ENCODE measurements at regions not wholly inside any gene's neighbourhood (a gene's known extent, or its start where the extent isn't known, plus 50 kb on each side); places are given as distances from the start of the nearest gene placed in this dataset.

DNA sequence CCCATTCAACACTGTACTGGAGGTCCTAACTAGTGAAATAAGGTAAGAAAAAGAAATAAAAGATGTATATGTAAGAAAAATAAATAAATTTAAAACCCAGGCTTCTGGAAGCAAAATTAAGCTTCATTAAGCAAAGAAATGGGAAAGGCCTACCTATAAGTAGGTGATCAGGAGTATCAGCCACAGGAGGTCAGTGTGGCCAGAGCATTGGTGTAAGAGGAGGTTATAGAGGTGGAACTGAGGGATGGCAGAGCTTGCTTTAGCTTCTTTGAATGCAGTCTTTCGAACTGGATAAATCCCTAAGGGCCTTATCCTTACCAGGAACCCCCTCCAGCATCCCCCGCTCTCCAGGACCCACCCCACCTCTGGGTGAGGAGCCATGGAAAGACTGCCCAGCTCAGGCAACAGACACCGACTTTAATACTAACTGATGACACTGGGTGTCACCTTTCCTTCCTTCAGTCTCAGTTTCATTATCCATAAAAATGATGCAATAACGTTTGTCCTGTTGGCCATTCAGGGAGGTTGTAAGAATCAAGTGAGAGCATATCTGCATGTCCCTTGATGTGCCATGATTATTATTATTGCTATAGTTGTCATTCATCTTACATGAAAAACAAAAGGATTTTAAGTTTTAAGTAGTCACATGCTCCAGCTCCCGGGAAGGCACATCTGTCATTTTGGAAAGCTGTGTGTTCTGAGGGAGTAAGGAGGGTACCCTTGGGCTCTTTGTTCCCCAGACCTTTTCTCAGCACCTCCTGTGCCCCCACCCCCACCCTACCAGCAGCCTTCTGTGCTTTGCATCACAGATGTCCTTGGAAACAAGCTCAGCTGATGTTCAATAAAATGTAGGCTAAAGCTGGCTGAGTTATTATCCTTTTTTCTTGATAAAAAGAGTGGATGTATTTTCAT is 50.8 kb upstream of the CTNNA1 start:
- 55 to 67% (median 56%) methylated on average over 5 of the region's 5 CpGs for WGBS, 3 donors
- peak overlapping the region in 1 of 3 donors; percentile 69 for H3K27ac ChIP-seq (ENCODE audit: low read depth in 1 of 3, low read length in 2 of 3)
- DNase-seq: peak in 1 of 2 donors; percentile 68
- no peaks in the 10 kb centered on the region for H3K36me3 ChIP-seq (ENCODE audit: control insufficient read depth in 3 of 3, insufficient read depth in 2 of 3, low read depth in 1 of 3, low read length in 3 of 3)
- H3K9me3 ChIP-seq (ENCODE audit: control insufficient read depth in 2 of 2, insufficient read depth in 1 of 2, low read depth in 1 of 2, low read length in 1 of 2): no peaks in the 10 kb centered on the region
- H3K4me1 ChIP-seq (ENCODE audit: control insufficient read depth in 3 of 3, insufficient read depth in 2 of 3, low read depth in 1 of 3, low read length in 2 of 3): peaks cover 0 to 23% (median 0%) of the 10 kb centered on the region in 3 donors
- H3K4me3 ChIP-seq (ENCODE audit: low read depth in 1 of 3, low read length in 3 of 3): no peak overlapping the region
- H3K27me3 ChIP-seq (ENCODE audit: control insufficient read depth in 3 of 3, insufficient read depth in 3 of 3, low read length in 3 of 3): no peaks in the 10 kb centered on the region
- no peak for FAIRE-seq

DNA sequence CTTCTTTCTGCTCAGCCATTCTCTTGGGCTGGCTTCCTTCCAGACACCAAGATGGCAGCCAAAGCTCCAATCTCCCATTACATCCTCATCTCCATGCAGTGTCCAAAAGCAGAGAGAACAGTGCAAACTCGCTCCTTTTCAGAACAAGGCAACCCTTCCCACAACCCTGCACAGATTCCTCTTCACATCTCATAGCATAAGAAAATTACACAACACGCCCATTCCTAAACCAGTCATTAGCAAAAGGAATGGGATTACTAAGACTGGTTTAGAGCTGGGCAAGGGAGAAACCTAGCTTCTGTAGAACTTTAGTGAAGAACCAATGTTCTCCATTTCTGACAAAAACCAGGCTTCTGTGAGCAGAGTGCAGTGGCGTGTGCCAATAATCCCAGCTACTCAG is 51.5 kb upstream of the CTNNA1 start:
- no peak for FAIRE-seq
- no peak for DNase-seq
- Histone ChIP-seq H3K27ac (ENCODE audit: low read depth in 1 of 3, low read length in 2 of 3) (no peak overlapping the region), H3K27me3 (ENCODE audit: control insufficient read depth in 3 of 3, insufficient read depth in 3 of 3, low read length in 3 of 3) (no peaks in the 10 kb centered on the region), H3K4me1 (ENCODE audit: control insufficient read depth in 3 of 3, insufficient read depth in 2 of 3, low read depth in 1 of 3, low read length in 2 of 3) (peaks cover 0 to 29% (median 0%) of the 10 kb centered on the region in 3 donors), H3K36me3 (ENCODE audit: control insufficient read depth in 3 of 3, insufficient read depth in 2 of 3, low read depth in 1 of 3, low read length in 3 of 3) (no peaks in the 10 kb centered on the region), H3K4me3 (ENCODE audit: low read depth in 1 of 3, low read length in 3 of 3) (no peak overlapping the region), H3K9me3 (ENCODE audit: control insufficient read depth in 2 of 2, insufficient read depth in 1 of 2, low read depth in 1 of 2, low read length in 1 of 2) (no peaks in the 10 kb centered on the region)
- WGBS, 3 donors: 90 to 95% (median 92%) methylated on average over 3 of the region's 3 CpGs

DNA sequence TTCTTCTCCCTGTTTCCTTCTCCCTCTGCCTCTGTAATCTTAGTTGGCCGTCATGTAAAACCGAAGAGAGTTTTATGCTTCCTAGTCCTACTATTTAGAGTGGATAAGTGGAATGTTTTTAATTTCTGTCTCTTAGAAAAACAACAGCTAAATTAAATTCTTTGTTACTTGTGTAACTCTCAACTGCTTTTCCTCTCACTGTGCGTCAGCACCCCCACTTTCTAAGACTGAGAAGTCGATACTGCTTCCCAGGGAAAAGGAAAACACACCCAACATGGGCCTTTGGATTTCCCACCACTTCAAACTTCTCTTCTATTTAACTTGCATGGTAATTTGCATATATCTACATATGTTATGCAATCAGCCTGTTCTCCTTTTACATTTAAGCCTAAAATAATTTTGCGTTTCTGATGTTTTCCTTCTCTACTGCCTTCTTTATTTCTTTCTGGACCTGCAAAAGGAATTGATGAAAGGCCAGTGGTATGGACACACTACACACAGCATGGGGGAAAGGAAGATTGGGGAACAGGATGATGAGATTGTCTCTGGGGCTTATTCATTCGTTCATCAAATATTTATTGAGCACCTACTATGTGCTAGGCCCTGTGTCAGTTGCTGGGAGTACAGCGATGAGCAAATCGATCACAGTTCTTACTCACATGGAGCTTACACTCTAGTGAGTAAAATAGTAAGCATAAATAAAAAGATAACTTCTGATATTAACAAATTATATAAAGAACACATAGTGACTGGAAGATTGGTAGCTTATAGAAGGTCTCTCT is 52.5 kb upstream of the CTNNA1 start:
- H3K36me3 ChIP-seq (ENCODE audit: control insufficient read depth in 3 of 3, insufficient read depth in 2 of 3, low read depth in 1 of 3, low read length in 3 of 3): no peaks in the 10 kb centered on the region
- no peak overlapping the region for H3K27ac ChIP-seq (ENCODE audit: low read depth in 1 of 3, low read length in 2 of 3)
- peaks cover 0 to under 1% of the 10 kb centered on the region in 2 donors for H3K9me3 ChIP-seq (ENCODE audit: control insufficient read depth in 2 of 2, insufficient read depth in 1 of 2, low read depth in 1 of 2, low read length in 1 of 2)
- 87 to 93% (median 91%) methylated on average over 8 of the region's 8 CpGs for WGBS, 3 donors
- DNase-seq: no peak
- no peaks in the 10 kb centered on the region for H3K27me3 ChIP-seq (ENCODE audit: control insufficient read depth in 3 of 3, insufficient read depth in 3 of 3, low read length in 3 of 3)
- peaks cover 0 to 38% (median 0%) of the 10 kb centered on the region in 3 donors for H3K4me1 ChIP-seq (ENCODE audit: control insufficient read depth in 3 of 3, insufficient read depth in 2 of 3, low read depth in 1 of 3, low read length in 2 of 3)
- FAIRE-seq: no peak
- H3K4me3 ChIP-seq (ENCODE audit: low read depth in 1 of 3, low read length in 3 of 3): no peak overlapping the region

DNA sequence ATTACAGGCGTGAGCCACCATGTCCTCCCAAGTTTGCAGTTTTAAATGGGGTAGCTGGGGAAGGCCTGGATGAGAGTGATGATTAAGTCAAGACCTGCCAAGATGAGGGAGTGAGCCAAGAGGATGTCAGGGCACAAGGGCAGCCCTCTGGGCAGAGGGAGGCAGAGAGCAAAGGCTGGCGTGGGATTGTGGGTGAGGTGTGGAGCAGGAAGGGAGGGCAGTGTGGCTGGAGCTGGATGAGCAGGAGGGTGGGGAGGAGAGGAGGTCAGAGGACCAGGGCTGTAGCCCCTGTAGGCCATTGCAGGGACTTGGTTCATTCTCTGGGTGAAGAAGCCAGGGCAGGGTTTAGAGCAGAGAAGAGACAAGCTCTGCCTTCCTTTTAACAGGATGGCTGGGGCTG is 53.7 kb upstream of the CTNNA1 start:
- 87 to 91% (median 88%) methylated on average over 2 of the region's 2 CpGs for WGBS, 3 donors
- H3K9me3 ChIP-seq (ENCODE audit: control insufficient read depth in 2 of 2, insufficient read depth in 1 of 2, low read depth in 1 of 2, low read length in 1 of 2): peaks cover 0 to 2% of the 10 kb centered on the region in 2 donors
- H3K27ac ChIP-seq (ENCODE audit: low read depth in 1 of 3, low read length in 2 of 3): no peak overlapping the region
- H3K36me3 ChIP-seq (ENCODE audit: control insufficient read depth in 3 of 3, insufficient read depth in 2 of 3, low read depth in 1 of 3, low read length in 3 of 3): no peaks in the 10 kb centered on the region
- no peak overlapping the region for H3K4me3 ChIP-seq (ENCODE audit: low read depth in 1 of 3, low read length in 3 of 3)
- DNase-seq: no peak
- H3K4me1 ChIP-seq (ENCODE audit: control insufficient read depth in 3 of 3, insufficient read depth in 2 of 3, low read depth in 1 of 3, low read length in 2 of 3): peaks cover 0 to 36% (median 0%) of the 10 kb centered on the region in 3 donors
- FAIRE-seq: no peak
- H3K27me3 ChIP-seq (ENCODE audit: control insufficient read depth in 3 of 3, insufficient read depth in 3 of 3, low read length in 3 of 3): no peaks in the 10 kb centered on the region

DNA sequence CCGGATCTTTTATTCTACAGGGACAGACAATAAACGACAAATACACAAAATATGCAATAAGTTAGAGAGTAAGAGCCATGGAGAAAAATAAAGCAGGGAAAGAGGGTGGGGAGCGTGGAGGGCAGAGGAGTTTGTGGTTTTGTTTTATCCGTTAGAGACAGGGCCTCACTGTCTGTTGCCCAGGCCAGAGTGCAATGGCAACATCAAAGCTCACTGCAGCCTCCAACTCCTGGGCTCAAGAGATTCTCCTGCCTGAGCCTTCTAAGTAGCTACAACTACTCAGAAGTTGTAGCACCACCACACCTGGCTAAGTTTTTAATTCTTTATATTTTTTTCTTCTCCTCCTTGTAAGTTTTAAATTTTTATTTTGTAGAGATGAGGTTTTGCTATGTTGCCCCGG is 54.5 kb upstream of the CTNNA1 start:
- Histone ChIP-seq H3K36me3 (ENCODE audit: control insufficient read depth in 3 of 3, insufficient read depth in 2 of 3, low read depth in 1 of 3, low read length in 3 of 3) (no peaks in the 10 kb centered on the region), H3K9me3 (ENCODE audit: control insufficient read depth in 2 of 2, insufficient read depth in 1 of 2, low read depth in 1 of 2, low read length in 1 of 2) (peaks cover 0 to 2% of the 10 kb centered on the region in 2 donors), H3K27me3 (ENCODE audit: control insufficient read depth in 3 of 3, insufficient read depth in 3 of 3, low read length in 3 of 3) (no peaks in the 10 kb centered on the region), H3K27ac (ENCODE audit: low read depth in 1 of 3, low read length in 2 of 3) (no peak overlapping the region), H3K4me3 (ENCODE audit: low read depth in 1 of 3, low read length in 3 of 3) (no peak overlapping the region), H3K4me1 (ENCODE audit: control insufficient read depth in 3 of 3, insufficient read depth in 2 of 3, low read depth in 1 of 3, low read length in 2 of 3) (peaks cover 0 to 36% (median 0%) of the 10 kb centered on the region in 3 donors)
- WGBS, 3 donors: 73 to 80% (median 78%) methylated on average over 5 of the region's 5 CpGs
- FAIRE-seq (no peak), DNase-seq (no peak)

DNA sequence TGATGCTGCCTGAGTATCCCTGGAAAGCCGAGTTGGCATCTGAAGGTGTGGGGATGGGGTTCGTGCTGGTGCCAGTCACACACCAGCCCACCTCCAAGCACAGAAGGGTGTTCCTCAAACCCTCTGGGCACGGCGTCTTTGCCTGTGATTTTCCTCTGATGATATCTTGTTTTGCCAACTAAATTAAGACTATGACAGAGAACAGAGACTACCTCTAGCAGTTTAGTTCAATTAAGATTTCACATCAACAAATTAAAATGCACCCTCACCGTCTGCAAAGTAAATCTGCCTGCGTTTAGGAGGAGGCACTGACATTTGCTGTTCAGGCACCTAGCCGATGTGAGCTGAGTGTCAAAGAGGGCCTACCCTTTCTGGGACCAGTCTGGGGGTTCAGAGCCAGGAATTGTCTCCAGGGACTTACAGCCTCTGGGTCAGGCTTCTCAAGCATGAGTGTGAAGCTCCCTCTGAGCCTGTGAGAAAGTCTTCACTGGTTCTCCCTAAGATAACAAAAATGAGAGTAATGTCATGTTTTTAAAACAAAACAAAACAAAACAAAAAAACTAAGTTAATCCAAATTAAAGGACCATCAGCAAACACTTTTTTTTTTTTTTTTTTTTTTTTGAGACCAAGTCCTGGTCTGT is 55.4 kb upstream of the CTNNA1 start:
- no peak overlapping the region for H3K4me3 ChIP-seq (ENCODE audit: low read depth in 1 of 3, low read length in 3 of 3)
- no peaks in the 10 kb centered on the region for H3K36me3 ChIP-seq (ENCODE audit: control insufficient read depth in 3 of 3, insufficient read depth in 2 of 3, low read depth in 1 of 3, low read length in 3 of 3)
- no peaks in the 10 kb centered on the region for H3K27me3 ChIP-seq (ENCODE audit: control insufficient read depth in 3 of 3, insufficient read depth in 3 of 3, low read length in 3 of 3)
- DNase-seq (no peak), FAIRE-seq (no peak)
- peaks cover 0 to 32% (median 0%) of the 10 kb centered on the region in 3 donors for H3K4me1 ChIP-seq (ENCODE audit: control insufficient read depth in 3 of 3, insufficient read depth in 2 of 3, low read depth in 1 of 3, low read length in 2 of 3)
- 86 to 90% (median 87%) methylated on average over 7 of the region's 7 CpGs for WGBS, 3 donors
- peaks cover 0 to 2% of the 10 kb centered on the region in 2 donors for H3K9me3 ChIP-seq (ENCODE audit: control insufficient read depth in 2 of 2, insufficient read depth in 1 of 2, low read depth in 1 of 2, low read length in 1 of 2)
- H3K27ac ChIP-seq (ENCODE audit: low read depth in 1 of 3, low read length in 2 of 3): no peak overlapping the region

DNA sequence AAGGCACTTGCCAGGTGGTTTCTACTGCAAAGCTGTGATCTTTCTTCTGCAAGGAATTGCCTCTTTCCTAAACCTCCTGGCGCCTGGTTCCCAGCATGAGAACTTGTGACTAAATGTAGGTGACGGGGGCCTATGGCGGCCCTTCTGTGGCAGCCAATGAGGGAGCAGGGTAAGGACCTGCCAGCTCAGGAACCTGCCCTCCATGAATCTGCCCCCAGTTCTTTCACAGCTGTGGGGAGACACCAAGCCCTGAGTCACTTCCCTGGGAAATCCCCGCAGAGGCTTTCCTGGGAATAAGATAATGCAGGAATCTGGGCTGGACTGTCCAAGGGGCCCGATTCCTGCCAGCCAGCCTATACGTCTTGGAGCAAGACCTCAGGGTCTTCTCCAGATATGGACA is 56.7 kb upstream of the CTNNA1 start:
- Histone ChIP-seq H3K36me3 (ENCODE audit: control insufficient read depth in 3 of 3, insufficient read depth in 2 of 3, low read depth in 1 of 3, low read length in 3 of 3) (no peaks in the 10 kb centered on the region), H3K4me3 (ENCODE audit: low read depth in 1 of 3, low read length in 3 of 3) (no peak overlapping the region), H3K27ac (ENCODE audit: low read depth in 1 of 3, low read length in 2 of 3) (peak overlapping the region in 1 of 3 donors; percentile 63), H3K9me3 (ENCODE audit: control insufficient read depth in 2 of 2, insufficient read depth in 1 of 2, low read depth in 1 of 2, low read length in 1 of 2) (peaks cover 0 to 2% of the 10 kb centered on the region in 2 donors), H3K27me3 (ENCODE audit: control insufficient read depth in 3 of 3, insufficient read depth in 3 of 3, low read length in 3 of 3) (no peaks in the 10 kb centered on the region), H3K4me1 (ENCODE audit: control insufficient read depth in 3 of 3, insufficient read depth in 2 of 3, low read depth in 1 of 3, low read length in 2 of 3) (peaks cover 0 to 25% (median 0%) of the 10 kb centered on the region in 3 donors)
- FAIRE-seq: no peak
- 66 to 75% (median 71%) methylated on average over 6 of the region's 6 CpGs for WGBS, 3 donors
- no peak for DNase-seq

DNA sequence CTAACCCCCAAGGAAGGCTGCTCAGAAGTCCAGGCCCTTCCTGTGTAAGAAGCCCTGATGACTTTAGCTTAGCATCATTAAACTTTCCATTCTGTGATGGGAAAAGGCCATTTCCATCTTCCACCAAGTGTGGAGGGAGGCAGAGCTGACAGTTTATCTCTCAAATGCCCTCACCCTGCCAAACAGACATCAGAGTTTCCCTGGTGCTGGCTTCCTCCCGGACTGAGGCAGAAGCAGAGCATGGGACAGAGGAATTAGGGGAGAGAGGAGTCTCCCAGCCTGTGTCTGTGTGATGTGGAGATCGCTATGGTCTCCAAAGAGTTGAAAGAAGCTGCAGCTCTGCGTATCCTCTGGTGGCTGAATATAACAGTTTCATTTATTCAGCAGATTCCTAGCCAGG is 57.4 kb upstream of the CTNNA1 start:
- H3K4me3 ChIP-seq (ENCODE audit: low read depth in 1 of 3, low read length in 3 of 3): no peak overlapping the region
- no peaks in the 10 kb centered on the region for H3K36me3 ChIP-seq (ENCODE audit: control insufficient read depth in 3 of 3, insufficient read depth in 2 of 3, low read depth in 1 of 3, low read length in 3 of 3)
- no peaks in the 10 kb centered on the region for H3K27me3 ChIP-seq (ENCODE audit: control insufficient read depth in 3 of 3, insufficient read depth in 3 of 3, low read length in 3 of 3)
- peaks cover 0 to 2% of the 10 kb centered on the region in 2 donors for H3K9me3 ChIP-seq (ENCODE audit: control insufficient read depth in 2 of 2, insufficient read depth in 1 of 2, low read depth in 1 of 2, low read length in 1 of 2)
- H3K27ac ChIP-seq (ENCODE audit: low read depth in 1 of 3, low read length in 2 of 3): peak overlapping the region in 1 of 3 donors; percentile 63
- peaks cover 0 to 25% (median 0%) of the 10 kb centered on the region in 3 donors for H3K4me1 ChIP-seq (ENCODE audit: control insufficient read depth in 3 of 3, insufficient read depth in 2 of 3, low read depth in 1 of 3, low read length in 2 of 3)
- DNase-seq (no peak), FAIRE-seq (no peak)
- 77 to 91% (median 91%) methylated on average over 3 of the region's 3 CpGs for WGBS, 3 donors

All from small intestine (tissue), 7 donors.